ENCODE measurements at regions not wholly inside any gene's neighbourhood (a gene's known extent, or its start where the extent isn't known, plus 50 kb on each side); places are given as distances from the start of the nearest gene placed in this dataset.
"Not testable (repeated sequence)": the region's sequence is repeated elsewhere in the genome, so short reads cannot be mapped to it uniquely, and the experiment has no call there.

DNA sequence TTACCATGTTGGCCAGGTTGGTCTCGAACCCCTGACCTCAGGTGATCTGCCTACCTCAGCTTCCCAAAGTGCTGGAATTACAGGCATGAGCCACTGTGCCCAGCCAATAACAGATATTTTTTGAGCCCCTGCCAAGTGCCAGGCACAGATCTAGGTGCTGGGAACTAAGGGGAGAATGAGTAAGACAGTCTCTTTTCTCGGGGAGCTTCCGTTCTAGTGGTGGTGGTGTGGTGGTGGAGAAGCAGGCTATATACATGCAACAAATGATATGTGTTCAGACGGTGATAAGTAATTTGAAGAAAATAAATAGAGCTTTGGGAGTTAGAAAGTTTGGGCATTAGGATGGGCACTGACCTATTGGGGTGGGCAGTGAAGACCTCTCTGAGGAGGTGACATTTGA, 76.7 kb upstream of the VKORC1L1 start:
- TF ChIP-seq, protein P1, sequence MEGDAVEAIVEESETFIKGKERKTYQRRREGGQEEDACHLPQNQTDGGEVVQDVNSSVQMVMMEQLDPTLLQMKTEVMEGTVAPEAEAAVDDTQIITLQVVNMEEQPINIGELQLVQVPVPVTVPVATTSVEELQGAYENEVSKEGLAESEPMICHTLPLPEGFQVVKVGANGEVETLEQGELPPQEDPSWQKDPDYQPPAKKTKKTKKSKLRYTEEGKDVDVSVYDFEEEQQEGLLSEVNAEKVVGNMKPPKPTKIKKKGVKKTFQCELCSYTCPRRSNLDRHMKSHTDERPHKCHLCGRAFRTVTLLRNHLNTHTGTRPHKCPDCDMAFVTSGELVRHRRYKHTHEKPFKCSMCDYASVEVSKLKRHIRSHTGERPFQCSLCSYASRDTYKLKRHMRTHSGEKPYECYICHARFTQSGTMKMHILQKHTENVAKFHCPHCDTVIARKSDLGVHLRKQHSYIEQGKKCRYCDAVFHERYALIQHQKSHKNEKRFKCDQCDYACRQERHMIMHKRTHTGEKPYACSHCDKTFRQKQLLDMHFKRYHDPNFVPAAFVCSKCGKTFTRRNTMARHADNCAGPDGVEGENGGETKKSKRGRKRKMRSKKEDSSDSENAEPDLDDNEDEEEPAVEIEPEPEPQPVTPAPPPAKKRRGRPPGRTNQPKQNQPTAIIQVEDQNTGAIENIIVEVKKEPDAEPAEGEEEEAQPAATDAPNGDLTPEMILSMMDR (IDR thresholded peaks at IDR 0.05; ENCODE audit: low read depth, low read length) = no peak
- no peak for DNase-seq (ENCODE audit: extremely low read depth, low read depth)

GRCh38 chr7:65797086-65797485, 75.8 kb upstream of the VKORC1L1 start:
- DNase-seq (ENCODE audit: extremely low read depth, low read depth) = not testable (repeated sequence)

DNA sequence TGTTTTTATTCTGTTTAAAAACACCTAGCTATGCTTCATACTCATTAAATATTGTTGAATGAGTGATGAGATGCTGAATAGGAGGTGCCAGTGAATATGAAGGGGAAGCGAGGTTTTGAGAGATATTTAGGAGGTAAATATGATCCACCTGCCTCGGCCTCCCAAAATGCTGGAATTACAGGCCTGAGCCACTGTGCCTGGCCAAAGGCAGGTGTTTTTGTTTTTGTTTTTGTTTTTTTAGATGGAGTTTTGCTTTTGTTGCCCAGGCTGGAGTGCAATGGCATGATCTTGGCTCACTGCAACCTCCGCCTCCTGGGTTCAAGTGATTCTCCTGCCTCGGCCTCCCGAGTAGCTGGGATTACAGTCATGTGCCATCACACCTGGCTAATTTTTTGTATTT, 75.3 kb upstream of the VKORC1L1 start:
- not testable (repeated sequence) for DNase-seq (ENCODE audit: extremely low read depth, low read depth)

DNA sequence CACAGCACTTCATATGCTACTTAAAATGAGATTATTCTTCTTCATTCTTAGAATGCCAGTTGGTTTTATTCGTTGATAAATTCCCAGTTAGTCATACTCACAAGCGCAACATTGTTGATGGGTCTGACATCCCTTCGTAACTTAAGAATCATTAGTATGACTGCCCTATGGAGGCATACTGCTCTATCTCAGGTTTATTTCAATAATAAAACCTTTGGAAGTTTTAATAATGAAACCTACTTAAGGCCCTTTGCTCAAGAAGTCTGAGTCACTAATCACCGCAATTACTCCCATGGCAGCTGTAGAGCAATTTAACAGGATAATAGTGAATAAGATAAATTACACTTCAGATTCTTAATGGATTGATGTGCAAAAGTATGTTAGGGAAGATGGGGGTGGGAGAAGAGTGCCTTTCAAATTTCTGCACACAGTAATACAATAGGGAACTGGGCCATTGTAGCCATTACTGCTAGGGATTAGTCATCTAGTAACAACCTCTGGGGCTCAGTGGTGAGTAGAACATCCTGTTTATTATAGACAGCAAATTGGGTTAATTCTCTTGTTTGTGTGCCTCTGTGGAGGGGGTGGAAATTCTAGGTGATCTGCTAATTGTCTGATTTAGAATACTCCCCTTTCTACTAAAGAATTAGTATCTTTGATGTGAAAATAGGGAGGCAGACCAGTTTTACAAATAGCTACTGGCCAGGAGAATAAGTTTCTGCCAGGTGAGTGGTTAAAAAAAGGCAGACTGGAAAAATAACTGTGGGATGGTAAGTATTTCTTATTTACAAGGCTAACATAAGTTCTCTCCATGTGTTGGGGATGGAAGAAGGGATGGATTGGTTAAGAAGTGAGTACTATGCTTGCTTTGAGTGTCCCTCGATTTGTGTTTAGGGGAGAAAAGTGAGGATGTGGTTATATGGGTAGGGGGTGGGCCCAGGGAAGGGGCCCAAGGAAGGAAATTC, 74.5 kb upstream of the VKORC1L1 start:
- no peak for DNase-seq (ENCODE audit: extremely low read depth, low read depth)

DNA sequence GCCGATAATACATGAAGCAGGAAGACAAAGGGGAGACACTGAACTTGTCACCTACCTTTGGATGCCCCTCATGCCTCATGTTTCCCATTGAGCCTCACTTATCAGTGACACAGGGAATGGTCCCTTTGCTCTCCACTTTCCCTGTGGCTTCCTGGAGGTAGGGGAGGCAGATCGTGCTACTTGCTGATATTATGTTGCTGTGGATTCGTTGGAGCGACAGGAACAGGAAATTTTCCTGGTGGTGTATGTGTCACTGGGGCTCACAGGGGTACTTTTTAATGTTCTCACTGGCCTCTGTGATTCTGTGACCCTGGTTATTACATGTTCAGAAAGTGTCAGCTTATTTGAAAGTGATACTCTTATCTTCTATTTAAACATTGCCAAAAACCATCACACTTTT, 72.7 kb upstream of the VKORC1L1 start:
- DNase-seq (ENCODE audit: extremely low read depth, low read depth) = not testable (repeated sequence)

More for the DNA sequence above, 74.5 kb upstream of the VKORC1L1 start:
- TF ChIP-seq, protein P1 (IDR thresholded peaks at IDR 0.05; ENCODE audit: low read depth, low read length) = no peak

- no peak for DNase-seq (ENCODE audit: extremely low read depth, low read depth)
- TF ChIP-seq, protein P1 (IDR thresholded peaks at IDR 0.05; ENCODE audit: low read depth, low read length) = no peak
These were observed 72.0 kb upstream of the VKORC1L1 start for GRCh38 chr7:65800890-65801341.

- TF ChIP-seq, protein P1 (IDR thresholded peaks at IDR 0.05; ENCODE audit: low read depth, low read length) = no peak
- no peak for DNase-seq (ENCODE audit: extremely low read depth, low read depth)
These were observed 68.0 kb upstream of the VKORC1L1 start for GRCh38 chr7:65804887-65805286.

GRCh38 chr7:65807067-65807466, 65.8 kb upstream of the VKORC1L1 start:
- DNase-seq (ENCODE audit: extremely low read depth, low read depth) = not testable (repeated sequence)

GRCh38 chr7:65809259-65809981, 63.5 kb upstream of the VKORC1L1 start:
- DNase-seq (ENCODE audit: extremely low read depth, low read depth) = no peak
- TF ChIP-seq, protein P1 (IDR thresholded peaks at IDR 0.05; ENCODE audit: low read depth, low read length) = no peak
